Tibial nerve (tissue), 4 donors: ENCODE measurements at regions not wholly inside any gene's neighbourhood (a gene's known extent, or its start where the extent isn't known, plus 50 kb on each side); places are given as distances from the start of the nearest gene placed in this dataset.

Experiments used
- EP300 ChIP-seq, 2 donors: sonication (generic); formaldehyde crosslinking; IDR thresholded peaks; one replicate each; pipeline ENCODE4 v1.6.1; 2017; ENCODE audit warnings: antibody characterized with exemption in 2 of 2, mild to moderate bottlenecking in 1 of 2
- POLR2A ChIP-seq, 2 donors: fragments of 450-650 bp; IDR thresholded peaks; one replicate each; pipeline ENCODE4 v1.6.1; 2017; ENCODE audit warnings: antibody characterized with exemption in 2 of 2, mild to moderate bottlenecking in 2 of 2, moderate library complexity in 2 of 2
- TF ChIP-seq, protein P1 (sequence below), 5 experiments: fragments of 200-600 bp in 3 of 5; fragments of 450-650 bp in 2 of 5; sonication (generic) in 3 of 5; IDR thresholded peaks; one replicate each; pipeline ENCODE4 v1.5.1; 2016 to 2019; ENCODE audit warnings: antibody characterized with exemption in 5 of 5, mild to moderate bottlenecking in 3 of 5, moderate library complexity in 2 of 5

DNA sequence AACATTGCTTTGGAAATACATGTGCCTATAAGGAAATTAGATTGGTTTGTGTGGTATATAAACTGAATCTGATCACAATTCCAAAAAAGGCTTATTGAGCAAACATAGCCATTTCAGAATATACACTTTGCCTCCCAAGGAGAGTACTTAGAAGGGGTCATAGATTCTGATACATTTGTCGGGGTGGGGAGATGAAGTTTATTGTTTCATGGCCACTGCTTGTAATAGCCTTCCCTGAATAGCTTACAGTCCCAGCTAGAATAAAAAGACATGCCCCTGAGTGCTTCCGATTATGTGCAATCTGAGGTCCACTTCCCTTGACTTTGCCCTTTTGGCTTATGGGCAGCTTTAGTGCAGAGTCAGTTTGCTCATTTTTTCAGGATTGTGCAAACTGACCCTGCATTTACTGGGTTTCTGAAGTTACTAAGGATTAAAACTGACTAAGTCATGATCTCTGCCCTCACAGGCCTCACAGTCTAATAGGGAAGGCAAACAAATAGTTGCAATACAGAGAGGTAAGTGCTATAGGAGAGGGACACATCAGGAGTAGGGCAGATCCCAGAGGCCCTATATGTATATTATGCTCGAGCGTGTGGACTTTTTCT lies 184.2 kb downstream of the BLID start:
- TF ChIP-seq POLR2A (IDR thresholded peaks at IDR 0.05) = no peak
- TF ChIP-seq, protein P1, sequence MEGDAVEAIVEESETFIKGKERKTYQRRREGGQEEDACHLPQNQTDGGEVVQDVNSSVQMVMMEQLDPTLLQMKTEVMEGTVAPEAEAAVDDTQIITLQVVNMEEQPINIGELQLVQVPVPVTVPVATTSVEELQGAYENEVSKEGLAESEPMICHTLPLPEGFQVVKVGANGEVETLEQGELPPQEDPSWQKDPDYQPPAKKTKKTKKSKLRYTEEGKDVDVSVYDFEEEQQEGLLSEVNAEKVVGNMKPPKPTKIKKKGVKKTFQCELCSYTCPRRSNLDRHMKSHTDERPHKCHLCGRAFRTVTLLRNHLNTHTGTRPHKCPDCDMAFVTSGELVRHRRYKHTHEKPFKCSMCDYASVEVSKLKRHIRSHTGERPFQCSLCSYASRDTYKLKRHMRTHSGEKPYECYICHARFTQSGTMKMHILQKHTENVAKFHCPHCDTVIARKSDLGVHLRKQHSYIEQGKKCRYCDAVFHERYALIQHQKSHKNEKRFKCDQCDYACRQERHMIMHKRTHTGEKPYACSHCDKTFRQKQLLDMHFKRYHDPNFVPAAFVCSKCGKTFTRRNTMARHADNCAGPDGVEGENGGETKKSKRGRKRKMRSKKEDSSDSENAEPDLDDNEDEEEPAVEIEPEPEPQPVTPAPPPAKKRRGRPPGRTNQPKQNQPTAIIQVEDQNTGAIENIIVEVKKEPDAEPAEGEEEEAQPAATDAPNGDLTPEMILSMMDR (IDR thresholded peaks at IDR 0.05) = no peak
- TF ChIP-seq EP300 (IDR thresholded peaks at IDR 0.05) = no peak
